ENCODE measurements at regions not wholly inside any gene's neighbourhood (a gene's known extent, or its start where the extent isn't known, plus 50 kb on each side); places are given as distances from the start of the nearest gene placed in this dataset.

DNA sequence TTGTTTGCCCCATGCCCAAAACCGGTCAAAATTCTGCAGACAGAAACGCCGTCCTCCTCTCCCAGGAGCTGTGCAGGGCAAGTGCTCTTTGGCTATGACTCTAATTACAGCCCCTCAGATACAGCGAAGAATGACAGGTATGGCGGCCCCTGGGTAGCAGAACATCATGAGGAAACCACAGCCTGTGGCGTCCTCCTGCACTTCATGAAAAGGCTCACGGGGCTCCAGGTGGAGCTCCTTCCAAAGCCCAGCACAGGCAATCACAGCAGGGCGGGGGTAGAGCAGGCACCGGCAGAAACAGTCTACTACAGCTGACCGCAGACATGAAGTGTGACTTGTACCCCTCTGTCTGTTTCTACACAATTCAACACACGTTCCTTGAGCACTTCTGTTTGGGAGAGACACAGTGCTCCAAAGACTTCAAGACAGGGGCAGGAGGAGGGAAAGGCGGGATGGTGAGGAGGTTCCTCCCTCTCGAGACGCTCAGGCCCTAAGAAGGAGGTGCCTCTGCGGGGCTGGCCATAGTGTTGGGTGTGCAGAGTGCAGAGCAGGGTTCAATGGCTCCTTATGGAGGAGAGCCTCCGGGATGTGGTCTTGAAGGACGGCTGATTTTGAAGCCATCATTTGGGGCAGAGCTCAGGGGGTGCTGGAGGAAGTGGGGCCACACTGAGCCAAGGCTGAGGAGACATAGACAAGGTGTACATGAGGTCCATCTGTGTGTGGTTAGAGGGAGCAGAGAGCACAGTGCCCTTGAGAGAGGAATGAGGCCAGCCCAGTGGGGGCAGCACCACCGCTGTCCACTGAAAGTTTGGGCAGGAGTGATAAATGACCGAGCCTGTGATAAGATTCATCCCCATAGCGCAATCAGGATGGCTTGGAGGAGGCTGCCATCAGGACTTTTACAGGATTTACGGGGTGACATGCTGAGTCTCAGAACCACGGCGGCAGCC, 468.3 kb downstream of the EIPR1 start:
- Histone ChIP-seq H3K27ac (no peak overlapping the region), H3K4me1 (no peaks in the 10 kb centered on the region), H3K27me3 (no peaks in the 10 kb centered on the region), H3K36me3 (no peaks in the 10 kb centered on the region), H3K9me3 (no peaks in the 10 kb centered on the region), H3K4me3 (no peak overlapping the region)
- intact Hi-C loops (cut with DNase I), result no loop called here
- ATAC-seq, result peak; percentile 28
- TF ChIP-seq, protein P1, sequence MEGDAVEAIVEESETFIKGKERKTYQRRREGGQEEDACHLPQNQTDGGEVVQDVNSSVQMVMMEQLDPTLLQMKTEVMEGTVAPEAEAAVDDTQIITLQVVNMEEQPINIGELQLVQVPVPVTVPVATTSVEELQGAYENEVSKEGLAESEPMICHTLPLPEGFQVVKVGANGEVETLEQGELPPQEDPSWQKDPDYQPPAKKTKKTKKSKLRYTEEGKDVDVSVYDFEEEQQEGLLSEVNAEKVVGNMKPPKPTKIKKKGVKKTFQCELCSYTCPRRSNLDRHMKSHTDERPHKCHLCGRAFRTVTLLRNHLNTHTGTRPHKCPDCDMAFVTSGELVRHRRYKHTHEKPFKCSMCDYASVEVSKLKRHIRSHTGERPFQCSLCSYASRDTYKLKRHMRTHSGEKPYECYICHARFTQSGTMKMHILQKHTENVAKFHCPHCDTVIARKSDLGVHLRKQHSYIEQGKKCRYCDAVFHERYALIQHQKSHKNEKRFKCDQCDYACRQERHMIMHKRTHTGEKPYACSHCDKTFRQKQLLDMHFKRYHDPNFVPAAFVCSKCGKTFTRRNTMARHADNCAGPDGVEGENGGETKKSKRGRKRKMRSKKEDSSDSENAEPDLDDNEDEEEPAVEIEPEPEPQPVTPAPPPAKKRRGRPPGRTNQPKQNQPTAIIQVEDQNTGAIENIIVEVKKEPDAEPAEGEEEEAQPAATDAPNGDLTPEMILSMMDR (IDR thresholded peaks at IDR 0.05), result no peak
- no peak for DNase-seq

DNA sequence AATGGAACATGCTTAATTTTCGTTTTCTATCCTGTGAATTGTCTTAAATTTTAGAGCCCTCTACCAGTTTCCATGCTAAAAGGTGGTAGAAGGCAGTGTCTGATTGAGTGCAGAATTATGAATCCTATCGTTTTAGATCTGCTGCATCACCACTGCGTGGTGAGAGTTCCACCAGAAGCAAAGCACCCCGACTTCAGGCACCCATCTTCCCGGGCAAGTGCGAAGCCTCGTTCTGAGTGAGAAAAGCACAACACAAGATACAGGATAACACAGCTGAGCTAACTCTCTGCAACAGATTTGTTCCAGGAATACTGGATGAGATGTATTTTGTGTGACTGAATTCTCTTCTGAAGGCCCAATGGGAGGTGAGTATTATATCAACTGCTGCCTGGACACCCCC, 471.5 kb downstream of the EIPR1 start:
- DNase-seq (no peak), ATAC-seq (no peak)
- H3K4me3 ChIP-seq, result no peak overlapping the region
- no peaks in the 10 kb centered on the region for H3K4me1 ChIP-seq
- no peaks in the 10 kb centered on the region for H3K27me3 ChIP-seq
- no peaks in the 10 kb centered on the region for H3K36me3 ChIP-seq
- intact Hi-C loops (cut with DNase I), result no loop called here
- TF ChIP-seq, protein P1 (IDR thresholded peaks at IDR 0.05), result no peak
- H3K27ac ChIP-seq, result no peak overlapping the region
- no peaks in the 10 kb centered on the region for H3K9me3 ChIP-seq

DNA sequence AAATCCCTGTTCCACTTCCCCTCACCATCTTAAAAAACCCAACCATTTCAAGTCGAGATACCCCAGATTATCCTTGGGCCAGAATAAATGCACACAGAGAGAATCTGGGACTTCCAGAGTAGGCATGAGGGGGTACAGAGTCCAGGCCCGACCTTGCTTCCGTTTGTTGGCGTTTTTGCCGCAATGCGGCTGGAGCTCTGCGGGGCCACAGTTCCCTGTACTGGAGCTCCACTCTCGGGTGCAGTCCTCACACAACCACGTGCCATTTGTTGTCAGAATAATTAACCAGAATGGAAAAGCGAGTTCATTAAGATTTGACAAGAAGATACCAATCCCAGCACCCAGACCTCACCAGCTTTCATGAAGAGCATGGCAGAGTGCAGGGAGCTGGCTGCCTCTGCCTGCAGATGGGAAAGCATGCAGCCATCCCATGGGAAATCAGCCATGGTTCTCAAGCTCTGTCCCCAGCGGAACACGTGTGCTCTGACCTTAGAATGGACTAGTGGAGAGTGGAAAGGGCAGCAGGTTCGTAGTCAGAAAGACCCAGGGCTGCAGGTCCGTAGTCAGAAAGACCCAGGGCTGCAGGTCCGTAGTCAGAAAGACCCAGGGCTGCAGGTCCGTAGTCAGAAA, 472.8 kb downstream of the EIPR1 start:
- intact Hi-C loops (cut with DNase I), result no loop called here
- Histone ChIP-seq H3K9me3 (no peaks in the 10 kb centered on the region), H3K36me3 (no peaks in the 10 kb centered on the region), H3K4me1 (no peaks in the 10 kb centered on the region), H3K27me3 (no peaks in the 10 kb centered on the region), H3K27ac (no peak overlapping the region), H3K4me3 (no peak overlapping the region)
- DNase-seq, result no peak
- TF ChIP-seq, protein P1 (IDR thresholded peaks at IDR 0.05), result no peak
- no peak for ATAC-seq

DNA sequence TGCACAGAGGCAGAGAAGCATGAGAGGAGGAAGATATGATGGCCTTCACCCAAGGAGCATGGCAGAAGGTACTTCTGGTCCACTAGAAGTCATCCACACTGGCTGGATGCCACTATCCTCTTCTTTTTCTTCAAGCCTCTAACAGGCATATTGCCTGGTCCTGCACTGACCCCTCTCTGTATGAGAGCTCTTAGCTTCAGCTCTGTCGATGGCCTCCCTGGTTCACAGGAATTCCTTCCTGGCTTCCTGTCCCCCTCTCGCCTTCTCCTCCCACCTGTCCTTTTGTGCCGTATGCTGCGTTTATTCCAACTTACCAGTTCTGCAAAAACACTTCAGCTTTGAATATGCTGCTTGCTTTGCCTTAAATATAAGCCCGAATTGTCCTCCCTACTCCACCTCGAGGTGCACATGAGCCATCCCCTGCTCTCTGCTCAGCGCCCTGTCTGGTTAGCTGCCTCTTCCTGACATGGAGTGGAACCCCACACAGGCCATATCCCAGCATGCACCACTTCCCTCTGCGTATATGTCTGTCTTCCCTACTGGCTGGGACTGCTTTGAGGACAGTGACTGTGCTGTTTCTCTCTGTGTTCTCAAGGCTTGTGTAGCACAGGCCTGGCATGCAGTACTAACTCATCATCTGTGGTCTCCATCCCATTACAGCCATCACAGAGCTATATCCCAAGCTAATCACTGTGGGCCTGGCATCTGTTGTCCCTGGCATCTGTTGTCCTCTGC, 474.9 kb downstream of the EIPR1 start:
- DNase-seq, result no peak
- no peaks in the 10 kb centered on the region for H3K36me3 ChIP-seq

More for the DNA sequence above, 474.9 kb downstream of the EIPR1 start:
- H3K27ac ChIP-seq, result no peak overlapping the region
- H3K4me3 ChIP-seq, result no peak overlapping the region
- no peaks in the 10 kb centered on the region for H3K4me1 ChIP-seq
- H3K27me3 ChIP-seq, result no peaks in the 10 kb centered on the region
- TF ChIP-seq, protein P1 (IDR thresholded peaks at IDR 0.05), result no peak
- intact Hi-C loops (cut with DNase I), result no loop called here
- no peak for ATAC-seq
- no peaks in the 10 kb centered on the region for H3K9me3 ChIP-seq

All from upper lobe of right lung (tissue), 1 donor.